PC-9 (cell line): ENCODE measurements at regions not wholly inside any gene's neighbourhood (a gene's known extent, or its start where the extent isn't known, plus 50 kb on each side); places are given as distances from the start of the nearest gene placed in this dataset.

Experiments
- BruUV-seq: library from RNA; stranded (reverse); fragments of 400-500 nt; replicated peaks from 2 replicates; lab custom pipeline; 2021; lab: Mats Ljungman, UMichigan
- CTCF ChIA-PET: fragments of 300-600 bp; sonication (Branson Sonifier 250); formaldehyde crosslinking; loops from one replicate; lab custom pipeline; 2022; ENCODE audit warnings: antibody characterized with exemption; lab: Charles Lee
- POLR2A ChIA-PET: fragments of 300-600 bp; sonication (Branson Sonifier 250); formaldehyde crosslinking; loops from one replicate; lab custom pipeline; 2022; ENCODE audit warnings: antibody characterized with exemption; ENCODE audit not compliant: unreplicated experiment; lab: Charles Lee
- DNase-seq, 2 experiments: peaks; one replicate each; pipeline versions ENCODE4 v3.0.0 to v3.0.0-alpha.2; 2015 to 2022; ENCODE audit warnings: mixed read lengths in 1 of 2
- H2AFZ ChIP-seq: fragments of 200-600 bp; sonication (generic); 2 replicates; pipeline ENCODE4 v1.8.1; 2017; ENCODE audit warnings: antibody characterized with exemption
- H3F3A ChIP-seq: fragments of 200-600 bp; sonication (generic); 2 replicates; pipeline ENCODE4 v1.8.1; 2017; ENCODE audit warnings: antibody characterized with exemption, mild to moderate bottlenecking, low read depth; ENCODE audit not compliant: insufficient read depth
- H3K27ac ChIP-seq: fragments of 200-600 bp; sonication (generic); 2 replicates; pipeline ENCODE4 v1.6.1; 2016; ENCODE audit warnings: mixed run types
- H3K27me3 ChIP-seq: fragments of 200-600 bp; sonication (generic); 2 replicates; pipeline ENCODE4 v1.6.1; 2016; ENCODE audit warnings: low read depth, mixed run types; ENCODE audit not compliant: insufficient read depth
- H3K36me3 ChIP-seq: fragments of 200-600 bp; sonication (generic); 2 replicates; pipeline ENCODE4 v1.6.1; 2016; ENCODE audit warnings: low read depth, mixed run types
- H3K4me1 ChIP-seq: fragments of 200-600 bp; sonication (generic); replicated peaks from 2 replicates; pipeline ENCODE4 v1.6.1; 2016; ENCODE audit warnings: mixed run types; ENCODE audit not compliant: insufficient read depth
- H3K4me2 ChIP-seq: fragments of 200-600 bp; sonication (generic); 2 replicates; pipeline ENCODE4 v1.6.1; 2017; ENCODE audit warnings: mixed run types
- H3K4me3 ChIP-seq: fragments of 200-600 bp; sonication (generic); 2 replicates; pipeline ENCODE4 v1.6.1; 2016; ENCODE audit warnings: mixed run types
- H3K79me2 ChIP-seq: fragments of 200-600 bp; sonication (generic); 2 replicates; pipeline ENCODE4 v1.6.1; 2017; ENCODE audit warnings: low read depth, mixed run types
- H3K9me2 ChIP-seq: fragments of 200-600 bp; sonication (generic); 2 replicates; pipeline ENCODE4 v1.8.1; 2017; ENCODE audit warnings: mild to moderate bottlenecking; ENCODE audit not compliant: insufficient read depth
- H3K9me3 ChIP-seq: fragments of 200-600 bp; sonication (generic); 2 replicates; pipeline ENCODE4 v1.8.1; 2016; ENCODE audit warnings: low read depth; ENCODE audit not compliant: insufficient read depth
- H4K20me1 ChIP-seq: fragments of 200-600 bp; sonication (generic); 2 replicates; pipeline ENCODE4 v1.8.1; 2017; ENCODE audit not compliant: insufficient read depth
- CTCF ChIP-seq: fragments of 200-600 bp; sonication (generic); conservative IDR thresholded peaks from 2 replicates; pipeline ENCODE4 v1.6.1; 2017; ENCODE audit warnings: mixed run types, antibody characterized with exemption, mild to moderate bottlenecking, moderate library complexity
- EZH2 ChIP-seq: fragments of 200-600 bp; sonication (generic); IDR thresholded peaks from 2 replicates; pipeline ENCODE4 v1.8.0; 2017; ENCODE audit warnings: antibody characterized with exemption, low read depth
- intact Hi-C: fragments of 100-400 bp; cut with micrococcal nuclease; formaldehyde crosslinking; loops from one replicate; pipeline ENCODE4 v1.10.0; 2022; ENCODE audit not compliant: unreplicated experiment

- Histone ChIP-seq H4K20me1 (no peaks in the 10 kb centered on the region), H3K27ac (no peak overlapping the region), H3K4me3 (no peak overlapping the region), H3K27me3 (peaks cover 64% of the 10 kb centered on the region), H2AFZ (no peak overlapping the region), H3F3A (no peaks in the 10 kb centered on the region), H3K9me3 (no peaks in the 10 kb centered on the region), H3K36me3 (no peaks in the 10 kb centered on the region), H3K79me2 (no peaks in the 10 kb centered on the region), H3K4me1 (no peaks in the 10 kb centered on the region), H3K9me2 (no peaks in the 10 kb centered on the region), H3K4me2 (no peak overlapping the region)
- intact Hi-C loops, result no loop called here
- DNase-seq, result no peak
- ChIA-PET POLR2A (no interaction called here), CTCF (no interaction called here)
- TF ChIP-seq EZH2, result no peak
- no peak for TF ChIP-seq CTCF
- no TSS peak for BruUV-seq
Measured at GRCh38 chr2:16194096-16194390, 253.7 kb downstream of the MYCN start.

GRCh38 chr2:16192416-16193216, 252.3 kb downstream of the MYCN start:
- Histone ChIP-seq H3K4me1 (no peaks in the 10 kb centered on the region), H3K9me2 (no peaks in the 10 kb centered on the region), H3K4me3 (no peak overlapping the region), H3K4me2 (no peak overlapping the region), H3K9me3 (no peaks in the 10 kb centered on the region), H3F3A (no peaks in the 10 kb centered on the region), H3K36me3 (no peaks in the 10 kb centered on the region), H3K27ac (no peak overlapping the region), H4K20me1 (no peaks in the 10 kb centered on the region), H2AFZ (no peak overlapping the region), H3K79me2 (no peaks in the 10 kb centered on the region), H3K27me3 (peaks cover 70% of the 10 kb centered on the region)
- BruUV-seq, result no TSS peak
- TF ChIP-seq CTCF, result no peak
- TF ChIP-seq EZH2, result no peak
- intact Hi-C loops, result no loop called here
- ChIA-PET POLR2A (no interaction called here), CTCF (no interaction called here)
- DNase-seq, result no peak

- Histone ChIP-seq H2AFZ (no peak overlapping the region), H3K4me1 (no peaks in the 10 kb centered on the region), H3K27me3 (peaks cover 73% of the 10 kb centered on the region), H3K4me2 (no peak overlapping the region), H3K27ac (no peak overlapping the region), H3K9me3 (no peaks in the 10 kb centered on the region), H4K20me1 (no peaks in the 10 kb centered on the region), H3K36me3 (no peaks in the 10 kb centered on the region), H3K9me2 (no peaks in the 10 kb centered on the region), H3K79me2 (no peaks in the 10 kb centered on the region), H3F3A (no peaks in the 10 kb centered on the region), H3K4me3 (no peak overlapping the region)
- BruUV-seq, result no TSS peak
- ChIA-PET CTCF (no interaction called here), POLR2A (no interaction called here)
- DNase-seq, result no peak
- intact Hi-C loops, result no loop called here
- TF ChIP-seq EZH2, result no peak
Measured at GRCh38 chr2:16191431-16192200, 251.3 kb downstream of the MYCN start.
